ENCODE measurements at regions not wholly inside any gene's neighbourhood (a gene's known extent, or its start where the extent isn't known, plus 50 kb on each side); places are given as distances from the start of the nearest gene placed in this dataset.

DNA sequence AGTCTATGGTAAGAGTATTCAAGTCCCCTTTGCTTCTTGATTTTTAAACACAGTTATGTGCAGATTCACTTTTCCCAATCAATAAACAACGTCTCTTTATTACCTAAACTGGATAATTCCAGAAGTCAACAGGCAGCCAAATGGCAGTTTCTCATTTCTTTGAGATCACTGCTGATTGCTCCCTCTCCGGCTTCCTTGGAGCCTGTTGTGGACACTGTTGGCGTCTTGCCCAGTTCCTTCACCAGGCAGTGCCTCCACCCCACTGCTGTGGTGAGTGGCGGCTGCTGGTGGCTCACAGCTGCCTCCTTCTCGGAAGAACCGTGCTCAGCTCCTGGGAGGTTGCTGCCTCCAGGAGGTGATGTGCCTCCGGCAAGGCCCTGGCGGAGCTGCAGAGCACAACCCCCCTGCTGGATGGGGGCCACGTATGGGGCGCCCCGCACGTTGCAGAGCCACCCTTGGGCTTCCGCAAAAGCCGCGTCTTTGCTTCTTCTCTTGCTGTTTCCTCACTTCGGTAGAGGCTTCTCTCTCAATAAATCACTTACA is 105.1 kb upstream of the CNKSR3 start:
- no peak for TF ChIP-seq CTCF (IDR thresholded peaks at IDR 0.05)
- no peak for TF ChIP-seq EP300 (IDR thresholded peaks at IDR 0.05)
- no peak for TF ChIP-seq POLR2A (IDR thresholded peaks at IDR 0.05)
- TF ChIP-seq POLR2AphosphoS5 (IDR thresholded peaks at IDR 0.05) = no peak
